ENCODE measurements at regions not wholly inside any gene's neighbourhood (a gene's known extent, or its start where the extent isn't known, plus 50 kb on each side); places are given as distances from the start of the nearest gene placed in this dataset.

- DNase-seq, result no peak
- Mint-ChIP-seq H3K4me1 (ENCODE audit: low read depth) (peaks cover 42% of the 10 kb centered on the region), H3K4me3 (peak overlapping the region; percentile 0), H3K9me3 (no peaks in the 10 kb centered on the region), H3K27ac (peak overlapping the region; percentile 20), H3K27me3 (no peaks in the 10 kb centered on the region), H3K36me3 (no peaks in the 10 kb centered on the region)
- CTCF ChIA-PET, result interaction anchor here (0.6 to 2.8 kb wide), 8 partner anchors 22 to 837 kb away, joined by 3 to 13 read pairs (median 3); no protein-coding TSS in a partner anchor
- intact Hi-C loops (cut with micrococcal nuclease), result loop anchor here (1.0 kb wide), 1 partner anchor 10 kb away; no protein-coding TSS in a partner anchor
- POLR2A ChIA-PET, result interaction anchor here (0.8 to 1.5 kb wide), 4 partner anchors 10 to 74 kb away, joined by 3 to 5 read pairs (median 3); partner anchors contain the start of gene SERTAD2
These were observed 73.5 kb upstream of the SERTAD2 start for GRCh38 chr2:64727013-64727767.

GRCh38 chr2:64727843-64728463 lies 74.2 kb upstream of the SERTAD2 start:
- Mint-ChIP-seq H3K27me3 (no peaks in the 10 kb centered on the region), H3K36me3 (no peaks in the 10 kb centered on the region), H3K27ac (peak overlapping the region; percentile 28), H3K9me3 (no peaks in the 10 kb centered on the region), H3K4me3 (no peak overlapping the region), H3K4me1 (ENCODE audit: low read depth) (peaks cover 42% of the 10 kb centered on the region)
- POLR2A ChIA-PET, result interaction anchor here (1.0 to 1.5 kb wide), 3 partner anchors 9 to 75 kb away, joined by 3 to 5 read pairs (median 3); partner anchors contain the start of gene SERTAD2
- DNase-seq, result no peak
- intact Hi-C loops (cut with micrococcal nuclease), result loop anchor here (1.0 kb wide), 1 partner anchor 9 kb away; no protein-coding TSS in a partner anchor
- CTCF ChIA-PET, result interaction anchor here (1.0 to 2.8 kb wide), 7 partner anchors 23 to 120 kb away, joined by 3 to 13 read pairs (median 3); no protein-coding TSS in a partner anchor

- H3K9me3 Mint-ChIP-seq, result no peaks in the 10 kb centered on the region
- POLR2A ChIA-PET, result interaction anchor here (1.0 kb wide), 1 partner anchor 78 kb away, joined by 3 read pairs; no protein-coding TSS in a partner anchor
- H3K4me1 Mint-ChIP-seq (ENCODE audit: low read depth), result peaks cover 42% of the 10 kb centered on the region
- peak; percentile 47 for DNase-seq
- intact Hi-C loops (cut with micrococcal nuclease), result loop anchor here (1.0 to 2.0 kb wide), 6 partner anchors 21 to 100 kb away; no protein-coding TSS in a partner anchor
- peak overlapping the region; percentile 80 for H3K4me3 Mint-ChIP-seq
- CTCF ChIA-PET, result interaction anchor here (1.8 to 1.9 kb wide), 2 partner anchors 18 to 79 kb away, joined by 5 to 6 read pairs; no protein-coding TSS in a partner anchor
- H3K36me3 Mint-ChIP-seq, result no peaks in the 10 kb centered on the region
- H3K27ac Mint-ChIP-seq, result peak overlapping the region; percentile 83
- H3K27me3 Mint-ChIP-seq, result no peaks in the 10 kb centered on the region
These were observed 77.0 kb upstream of the SERTAD2 start for GRCh38 chr2:64730551-64731262.

- peak overlapping the region; percentile 80 for H3K4me3 Mint-ChIP-seq
- H3K9me3 Mint-ChIP-seq, result no peaks in the 10 kb centered on the region
- no peaks in the 10 kb centered on the region for H3K36me3 Mint-ChIP-seq
- H3K27me3 Mint-ChIP-seq, result no peaks in the 10 kb centered on the region
- intact Hi-C loops (cut with micrococcal nuclease), result loop anchor here (2.0 kb wide), 2 partner anchors 36 to 100 kb away; no protein-coding TSS in a partner anchor
- peak overlapping the region; percentile 83 for H3K27ac Mint-ChIP-seq
- ChIA-PET CTCF (interaction anchor here (1.8 to 1.9 kb wide), 2 partner anchors 17 to 80 kb away, joined by 5 to 6 read pairs; no protein-coding TSS in a partner anchor), POLR2A (interaction anchor here (1.0 kb wide), 1 partner anchor 20 kb away, joined by 4 read pairs; no protein-coding TSS in a partner anchor)
- peaks cover 42% of the 10 kb centered on the region for H3K4me1 Mint-ChIP-seq (ENCODE audit: low read depth)
- no peak for DNase-seq
These were observed 77.5 kb upstream of the SERTAD2 start for GRCh38 chr2:64731263-64731643.

GRCh38 chr2:64731746-64732145 lies 78.0 kb upstream of the SERTAD2 start:
- ChIA-PET POLR2A (interaction anchor here (1.0 kb wide), 1 partner anchor 20 kb away, joined by 4 read pairs; no protein-coding TSS in a partner anchor), CTCF (no interaction called here)
- no peak overlapping the region for H3K4me3 Mint-ChIP-seq
- H3K27ac Mint-ChIP-seq, result no peak overlapping the region
- intact Hi-C loops (cut with micrococcal nuclease), result loop anchor here (2.0 kb wide), 2 partner anchors 35 to 99 kb away; no protein-coding TSS in a partner anchor
- H3K4me1 Mint-ChIP-seq (ENCODE audit: low read depth), result peaks cover 37% of the 10 kb centered on the region
- no peak for DNase-seq
- no peaks in the 10 kb centered on the region for H3K27me3 Mint-ChIP-seq
- H3K9me3 Mint-ChIP-seq, result no peaks in the 10 kb centered on the region
- H3K36me3 Mint-ChIP-seq, result no peaks in the 10 kb centered on the region

GRCh38 chr2:64732146-64732545 lies 78.4 kb upstream of the SERTAD2 start:
- Mint-ChIP-seq H3K27me3 (no peaks in the 10 kb centered on the region), H3K36me3 (no peaks in the 10 kb centered on the region), H3K9me3 (no peaks in the 10 kb centered on the region), H3K4me3 (no peak overlapping the region), H3K4me1 (ENCODE audit: low read depth) (peaks cover 36% of the 10 kb centered on the region), H3K27ac (no peak overlapping the region)
- ChIA-PET CTCF (no interaction called here), POLR2A (interaction anchor here (1.0 kb wide), 1 partner anchor 19 kb away, joined by 4 read pairs; no protein-coding TSS in a partner anchor)
- intact Hi-C loops (cut with micrococcal nuclease), result no loop called here
- DNase-seq, result no peak

GRCh38 chr2:64735504-64735903 lies 81.8 kb upstream of the SERTAD2 start:
- ChIA-PET POLR2A (no interaction called here), CTCF (interaction anchor here (1.0 kb wide), 1 partner anchor 14 kb away, joined by 3 read pairs; no protein-coding TSS in a partner anchor)
- DNase-seq, result no peak
- Mint-ChIP-seq H3K9me3 (no peaks in the 10 kb centered on the region), H3K4me1 (ENCODE audit: low read depth) (peaks cover 26% of the 10 kb centered on the region), H3K27me3 (no peaks in the 10 kb centered on the region), H3K27ac (no peak overlapping the region), H3K4me3 (no peak overlapping the region), H3K36me3 (no peaks in the 10 kb centered on the region)
- intact Hi-C loops (cut with micrococcal nuclease), result no loop called here

GRCh38 chr2:64737547-64737946 lies 83.8 kb upstream of the SERTAD2 start:
- POLR2A ChIA-PET, result interaction anchor here (0.5 to 2.1 kb wide), 4 partner anchors 10 to 93 kb away, joined by 3 to 5 read pairs (median 4); no protein-coding TSS in a partner anchor
- CTCF ChIA-PET, result interaction anchor here (0.6 to 2.3 kb wide), 5 partner anchors 13 to 636 kb away, joined by 3 to 6 read pairs (median 5); partner anchors contain the start of gene SERTAD2
- H3K4me1 Mint-ChIP-seq (ENCODE audit: low read depth), result peaks cover 16% of the 10 kb centered on the region

GRCh38 chr2:64738026-64738425 lies 84.3 kb upstream of the SERTAD2 start:
- Mint-ChIP-seq H3K27ac (no peak overlapping the region), H3K27me3 (no peaks in the 10 kb centered on the region), H3K4me3 (no peak overlapping the region), H3K36me3 (no peaks in the 10 kb centered on the region), H3K9me3 (no peaks in the 10 kb centered on the region), H3K4me1 (ENCODE audit: low read depth) (peaks cover 16% of the 10 kb centered on the region)
- ChIA-PET POLR2A (interaction anchor here (0.5 to 2.1 kb wide), 3 partner anchors 9 to 13 kb away, joined by 3 to 5 read pairs (median 5); no protein-coding TSS in a partner anchor), CTCF (interaction anchor here (0.6 to 2.3 kb wide), 4 partner anchors 13 to 637 kb away, joined by 4 to 6 read pairs (median 6); partner anchors contain the start of gene SERTAD2)
- DNase-seq, result no peak
- intact Hi-C loops (cut with micrococcal nuclease), result loop anchor here (1.0 kb wide), 1 partner anchor 10 kb away; no protein-coding TSS in a partner anchor

More at GRCh38 chr2:64737547-64737946, 83.8 kb upstream of the SERTAD2 start:
- Mint-ChIP-seq H3K4me3 (no peak overlapping the region), H3K36me3 (no peaks in the 10 kb centered on the region), H3K27me3 (no peaks in the 10 kb centered on the region), H3K27ac (no peak overlapping the region), H3K9me3 (no peaks in the 10 kb centered on the region)
- DNase-seq, result no peak
- intact Hi-C loops (cut with micrococcal nuclease), result loop anchor here (1.0 kb wide), 2 partner anchors 10 to 39 kb away; no protein-coding TSS in a partner anchor

GRCh38 chr2:64742678-64743077 lies 89.0 kb upstream of the SERTAD2 start:
- Mint-ChIP-seq H3K36me3 (no peaks in the 10 kb centered on the region), H3K27ac (no peak overlapping the region), H3K4me3 (no peak overlapping the region), H3K27me3 (no peaks in the 10 kb centered on the region), H3K4me1 (ENCODE audit: low read depth) (peaks cover 8% of the 10 kb centered on the region), H3K9me3 (no peaks in the 10 kb centered on the region)
- ChIA-PET POLR2A (no interaction called here), CTCF (interaction anchor here (2.5 kb wide), 1 partner anchor 96 kb away, joined by 10 read pairs; no protein-coding TSS in a partner anchor)
- DNase-seq, result no peak
- intact Hi-C loops (cut with micrococcal nuclease), result no loop called here

Measured in activated CD4-positive, alpha-beta memory T cell treated with anti-CD3 and anti-CD28 coated beads for 36 hours (primary cell).